ENCODE measurements at regions not wholly inside any gene's neighbourhood (a gene's known extent, or its start where the extent isn't known, plus 50 kb on each side); places are given as distances from the start of the nearest gene placed in this dataset.

- Histone ChIP-seq H4K20me1 (replicated peaks; ENCODE audit: insufficient read depth) (no peaks in the 10 kb centered on the region), H3F3A (replicated peaks; ENCODE audit: low read depth) (no peaks in the 10 kb centered on the region), H3K4me1 (ENCODE audit: insufficient read depth) (peaks cover 10% of the 10 kb centered on the region; the same call in 1 of the 2 replicates), H3K27ac (ENCODE audit: low read depth) (no peak overlapping the region), H3K9me2 (ENCODE audit: insufficient read depth) (peaks cover 4% of the 10 kb centered on the region; the same call in 1 of the 2 replicates), H3K4me3 (no peak overlapping the region), H3K36me3 (ENCODE audit: insufficient read depth) (no peaks in the 10 kb centered on the region), H3K27me3 (ENCODE audit: insufficient read depth) (no peaks in the 10 kb centered on the region), H3K79me2 (replicated peaks; ENCODE audit: insufficient read depth) (no peaks in the 10 kb centered on the region), H2AFZ (no peak overlapping the region), H3K4me2 (no peak overlapping the region)
- no peaks in the 10 kb centered on the region for H3K36me3 Mint-ChIP-seq (ENCODE audit: low read depth)
- no peak for ATAC-seq
- H3K4me3 Mint-ChIP-seq: no peak overlapping the region
- H3K4me1 Mint-ChIP-seq: peaks cover 14% of the 10 kb centered on the region
- no peaks in the 10 kb centered on the region for H3K9me3 Mint-ChIP-seq
- H3K27me3 Mint-ChIP-seq (ENCODE audit: insufficient read depth, low read depth, poor library complexity): peaks cover 4% of the 10 kb centered on the region
- no peak for DNase-seq (ENCODE audit: low spot score)
- TF ChIP-seq EZH2 (IDR thresholded peaks at IDR 0.05; ENCODE audit: low read depth, unreplicated experiment) (no peak), JUNB (IDR thresholded peaks at IDR 0.05; ENCODE audit: unreplicated experiment) (no peak), ZNF462 (CRISPR knock-in tag; IDR thresholded peaks at IDR 0.05) (no peak), ETS1 (IDR thresholded peaks at IDR 0.05) (no peak), POLR2AphosphoS5 (IDR thresholded peaks at IDR 0.05; ENCODE audit: low read depth) (no peak), ZNF331 (CRISPR knock-in tag; IDR thresholded peaks at IDR 0.05; ENCODE audit: low read depth) (no peak), EZH2phosphoT487 (IDR thresholded peaks at IDR 0.05; ENCODE audit: unreplicated experiment) (no peak), NANOG (IDR thresholded peaks at IDR 0.05; ENCODE audit: borderline replicate concordance) (no peak), STAT1 (IDR thresholded peaks at IDR 0.05; ENCODE audit: unreplicated experiment) (no peak), ZNF114 (CRISPR knock-in tag; IDR thresholded peaks at IDR 0.05) (no peak), CREB1 (CRISPR knock-in tag; IDR thresholded peaks at IDR 0.05; ENCODE audit: low read depth) (no peak)
- TF ChIP-seq, protein P1, sequence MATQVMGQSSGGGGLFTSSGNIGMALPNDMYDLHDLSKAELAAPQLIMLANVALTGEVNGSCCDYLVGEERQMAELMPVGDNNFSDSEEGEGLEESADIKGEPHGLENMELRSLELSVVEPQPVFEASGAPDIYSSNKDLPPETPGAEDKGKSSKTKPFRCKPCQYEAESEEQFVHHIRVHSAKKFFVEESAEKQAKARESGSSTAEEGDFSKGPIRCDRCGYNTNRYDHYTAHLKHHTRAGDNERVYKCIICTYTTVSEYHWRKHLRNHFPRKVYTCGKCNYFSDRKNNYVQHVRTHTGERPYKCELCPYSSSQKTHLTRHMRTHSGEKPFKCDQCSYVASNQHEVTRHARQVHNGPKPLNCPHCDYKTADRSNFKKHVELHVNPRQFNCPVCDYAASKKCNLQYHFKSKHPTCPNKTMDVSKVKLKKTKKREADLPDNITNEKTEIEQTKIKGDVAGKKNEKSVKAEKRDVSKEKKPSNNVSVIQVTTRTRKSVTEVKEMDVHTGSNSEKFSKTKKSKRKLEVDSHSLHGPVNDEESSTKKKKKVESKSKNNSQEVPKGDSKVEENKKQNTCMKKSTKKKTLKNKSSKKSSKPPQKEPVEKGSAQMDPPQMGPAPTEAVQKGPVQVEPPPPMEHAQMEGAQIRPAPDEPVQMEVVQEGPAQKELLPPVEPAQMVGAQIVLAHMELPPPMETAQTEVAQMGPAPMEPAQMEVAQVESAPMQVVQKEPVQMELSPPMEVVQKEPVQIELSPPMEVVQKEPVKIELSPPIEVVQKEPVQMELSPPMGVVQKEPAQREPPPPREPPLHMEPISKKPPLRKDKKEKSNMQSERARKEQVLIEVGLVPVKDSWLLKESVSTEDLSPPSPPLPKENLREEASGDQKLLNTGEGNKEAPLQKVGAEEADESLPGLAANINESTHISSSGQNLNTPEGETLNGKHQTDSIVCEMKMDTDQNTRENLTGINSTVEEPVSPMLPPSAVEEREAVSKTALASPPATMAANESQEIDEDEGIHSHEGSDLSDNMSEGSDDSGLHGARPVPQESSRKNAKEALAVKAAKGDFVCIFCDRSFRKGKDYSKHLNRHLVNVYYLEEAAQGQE (IDR thresholded peaks at IDR 0.05; ENCODE audit: unreplicated experiment): no peak
- TF ChIP-seq, protein P2, sequence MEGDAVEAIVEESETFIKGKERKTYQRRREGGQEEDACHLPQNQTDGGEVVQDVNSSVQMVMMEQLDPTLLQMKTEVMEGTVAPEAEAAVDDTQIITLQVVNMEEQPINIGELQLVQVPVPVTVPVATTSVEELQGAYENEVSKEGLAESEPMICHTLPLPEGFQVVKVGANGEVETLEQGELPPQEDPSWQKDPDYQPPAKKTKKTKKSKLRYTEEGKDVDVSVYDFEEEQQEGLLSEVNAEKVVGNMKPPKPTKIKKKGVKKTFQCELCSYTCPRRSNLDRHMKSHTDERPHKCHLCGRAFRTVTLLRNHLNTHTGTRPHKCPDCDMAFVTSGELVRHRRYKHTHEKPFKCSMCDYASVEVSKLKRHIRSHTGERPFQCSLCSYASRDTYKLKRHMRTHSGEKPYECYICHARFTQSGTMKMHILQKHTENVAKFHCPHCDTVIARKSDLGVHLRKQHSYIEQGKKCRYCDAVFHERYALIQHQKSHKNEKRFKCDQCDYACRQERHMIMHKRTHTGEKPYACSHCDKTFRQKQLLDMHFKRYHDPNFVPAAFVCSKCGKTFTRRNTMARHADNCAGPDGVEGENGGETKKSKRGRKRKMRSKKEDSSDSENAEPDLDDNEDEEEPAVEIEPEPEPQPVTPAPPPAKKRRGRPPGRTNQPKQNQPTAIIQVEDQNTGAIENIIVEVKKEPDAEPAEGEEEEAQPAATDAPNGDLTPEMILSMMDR (conservative IDR thresholded peaks at IDR 0.05; ENCODE audit: low read depth in 2 of 2): no peak
- no peak overlapping the region for H3K27ac Mint-ChIP-seq
Observed at GRCh38 chr14:51520087-51520486, 131.6 kb upstream of the FRMD6 start.
